MM.1S (cell line): ENCODE measurements at regions not wholly inside any gene's neighbourhood (a gene's known extent, or its start where the extent isn't known, plus 50 kb on each side); places are given as distances from the start of the nearest gene placed in this dataset.

Experiments
- DNase-seq: peaks from one replicate; pipeline ENCODE4 v3.0.0-alpha.2; 2015
- H2AFZ ChIP-seq: fragments of 300-600 bp; sonication (generic); 2 replicates; pipeline ENCODE4 v1.6.0; 2016; ENCODE audit warnings: antibody characterized with exemption, low read length
- H3F3A ChIP-seq: fragments of 300-600 bp; sonication (generic); 2 replicates; pipeline ENCODE4 v1.6.1; 2016; ENCODE audit warnings: mild to moderate bottlenecking, antibody characterized with exemption, low read length, moderate library complexity, mixed read lengths; ENCODE audit not compliant: insufficient read depth
- H3K27ac ChIP-seq: fragments of 300-600 bp; sonication (generic); 2 replicates; pipeline ENCODE4 v1.5.1; 2016; ENCODE audit warnings: mild to moderate bottlenecking, low read length
- H3K27me3 ChIP-seq: fragments of 300-600 bp; sonication (generic); replicated peaks from 2 replicates; pipeline ENCODE4 v1.6.0; 2016; ENCODE audit warnings: low read length; ENCODE audit not compliant: insufficient read depth
- H3K36me3 ChIP-seq: fragments of 300-600 bp; sonication (generic); replicated peaks from 2 replicates; pipeline ENCODE4 v1.6.1; 2016; ENCODE audit warnings: mild to moderate bottlenecking, low read length, mixed read lengths; ENCODE audit not compliant: insufficient read depth
- H3K4me1 ChIP-seq: fragments of 300-600 bp; sonication (generic); 2 replicates; pipeline ENCODE4 v1.6.1; 2016; ENCODE audit warnings: low read length, mixed read lengths
- H3K4me2 ChIP-seq: fragments of 300-600 bp; sonication (generic); 2 replicates; pipeline ENCODE4 v1.6.0; 2016; ENCODE audit warnings: low read depth, low read length
- H3K4me3 ChIP-seq: fragments of 300-600 bp; sonication (generic); 2 replicates; pipeline ENCODE4 v1.5.1; 2016; ENCODE audit warnings: low read length, mixed read lengths
- H3K79me2 ChIP-seq: fragments of 300-600 bp; sonication (generic); 2 replicates; pipeline ENCODE4 v1.6.1; 2016; ENCODE audit warnings: mixed run types, low read length, mixed read lengths
- H3K9ac ChIP-seq: fragments of 300-600 bp; sonication (generic); 2 replicates; pipeline ENCODE4 v1.6.1; 2016; ENCODE audit warnings: low read length, mixed read lengths
- H3K9me2 ChIP-seq: fragments of 300-600 bp; sonication (generic); replicated peaks from 2 replicates; pipeline ENCODE4 v1.6.1; 2016; ENCODE audit warnings: mild to moderate bottlenecking, low read length, mixed read lengths; ENCODE audit not compliant: insufficient read depth
- H3K9me3 ChIP-seq: fragments of 300-600 bp; sonication (generic); replicated peaks from 2 replicates; pipeline ENCODE4 v1.6.1; 2016; ENCODE audit warnings: mild to moderate bottlenecking, low read length, mixed read lengths; ENCODE audit not compliant: insufficient read depth
- H4K20me1 ChIP-seq: fragments of 300-600 bp; sonication (generic); 2 replicates; pipeline ENCODE4 v1.6.1; 2016; ENCODE audit warnings: mild to moderate bottlenecking, low read length, moderate library complexity, mixed read lengths; ENCODE audit not compliant: insufficient read depth
- EZH2 ChIP-seq: fragments of 300-600 bp; sonication (generic); optimal IDR thresholded peaks from 2 replicates; pipeline ENCODE3; 2017; ENCODE audit warnings: low read depth, mild to moderate bottlenecking, antibody characterized with exemption, low read length, mixed read lengths
- EZH2phosphoT487 ChIP-seq: fragments of 300-600 bp; sonication (generic); IDR thresholded peaks from 2 replicates; pipeline ENCODE4 v1.6.1; 2018; ENCODE audit warnings: antibody characterized with exemption, low read length
- TF ChIP-seq, protein P1 (sequence below): fragments of 300-600 bp; sonication (generic); IDR thresholded peaks from 2 replicates; pipeline ENCODE4 v1.5.1; 2016; ENCODE audit warnings: antibody characterized with exemption, low read length, mixed read lengths

DNA sequence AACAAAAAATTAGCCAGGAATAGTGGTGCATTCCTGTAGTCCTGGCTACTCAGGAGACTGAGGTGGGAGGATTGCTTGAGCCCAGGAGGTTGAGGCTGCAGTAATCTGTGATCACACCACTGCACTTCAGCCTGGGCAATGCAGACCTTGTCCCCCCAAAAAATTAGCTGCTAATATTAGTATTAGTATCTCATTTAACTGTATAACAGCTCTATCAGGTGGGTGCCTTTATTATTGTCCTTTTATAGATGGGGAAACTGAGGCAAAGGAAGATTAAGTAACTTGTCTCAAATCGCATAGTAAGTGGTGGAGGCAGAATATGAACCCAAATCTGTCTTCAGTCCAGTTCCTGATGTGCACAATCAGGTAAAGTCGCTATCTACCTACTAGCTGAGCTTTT is 142.3 kb upstream of the CRY1 start:
- no peak for DNase-seq
- Histone ChIP-seq H3K27me3 (no peaks in the 10 kb centered on the region), H3K36me3 (no peaks in the 10 kb centered on the region), H3K4me3 (no peak overlapping the region), H3K27ac (no peak overlapping the region), H3K9me3 (no peaks in the 10 kb centered on the region), H2AFZ (no peak overlapping the region), H3K4me2 (no peak overlapping the region), H3K79me2 (no peaks in the 10 kb centered on the region), H3K9me2 (no peaks in the 10 kb centered on the region), H3F3A (no peaks in the 10 kb centered on the region), H3K9ac (no peak overlapping the region), H3K4me1 (no peaks in the 10 kb centered on the region), H4K20me1 (no peaks in the 10 kb centered on the region)
- TF ChIP-seq, protein P1, sequence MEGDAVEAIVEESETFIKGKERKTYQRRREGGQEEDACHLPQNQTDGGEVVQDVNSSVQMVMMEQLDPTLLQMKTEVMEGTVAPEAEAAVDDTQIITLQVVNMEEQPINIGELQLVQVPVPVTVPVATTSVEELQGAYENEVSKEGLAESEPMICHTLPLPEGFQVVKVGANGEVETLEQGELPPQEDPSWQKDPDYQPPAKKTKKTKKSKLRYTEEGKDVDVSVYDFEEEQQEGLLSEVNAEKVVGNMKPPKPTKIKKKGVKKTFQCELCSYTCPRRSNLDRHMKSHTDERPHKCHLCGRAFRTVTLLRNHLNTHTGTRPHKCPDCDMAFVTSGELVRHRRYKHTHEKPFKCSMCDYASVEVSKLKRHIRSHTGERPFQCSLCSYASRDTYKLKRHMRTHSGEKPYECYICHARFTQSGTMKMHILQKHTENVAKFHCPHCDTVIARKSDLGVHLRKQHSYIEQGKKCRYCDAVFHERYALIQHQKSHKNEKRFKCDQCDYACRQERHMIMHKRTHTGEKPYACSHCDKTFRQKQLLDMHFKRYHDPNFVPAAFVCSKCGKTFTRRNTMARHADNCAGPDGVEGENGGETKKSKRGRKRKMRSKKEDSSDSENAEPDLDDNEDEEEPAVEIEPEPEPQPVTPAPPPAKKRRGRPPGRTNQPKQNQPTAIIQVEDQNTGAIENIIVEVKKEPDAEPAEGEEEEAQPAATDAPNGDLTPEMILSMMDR, result no peak
- no peak for TF ChIP-seq EZH2
- TF ChIP-seq EZH2phosphoT487, result no peak

DNA sequence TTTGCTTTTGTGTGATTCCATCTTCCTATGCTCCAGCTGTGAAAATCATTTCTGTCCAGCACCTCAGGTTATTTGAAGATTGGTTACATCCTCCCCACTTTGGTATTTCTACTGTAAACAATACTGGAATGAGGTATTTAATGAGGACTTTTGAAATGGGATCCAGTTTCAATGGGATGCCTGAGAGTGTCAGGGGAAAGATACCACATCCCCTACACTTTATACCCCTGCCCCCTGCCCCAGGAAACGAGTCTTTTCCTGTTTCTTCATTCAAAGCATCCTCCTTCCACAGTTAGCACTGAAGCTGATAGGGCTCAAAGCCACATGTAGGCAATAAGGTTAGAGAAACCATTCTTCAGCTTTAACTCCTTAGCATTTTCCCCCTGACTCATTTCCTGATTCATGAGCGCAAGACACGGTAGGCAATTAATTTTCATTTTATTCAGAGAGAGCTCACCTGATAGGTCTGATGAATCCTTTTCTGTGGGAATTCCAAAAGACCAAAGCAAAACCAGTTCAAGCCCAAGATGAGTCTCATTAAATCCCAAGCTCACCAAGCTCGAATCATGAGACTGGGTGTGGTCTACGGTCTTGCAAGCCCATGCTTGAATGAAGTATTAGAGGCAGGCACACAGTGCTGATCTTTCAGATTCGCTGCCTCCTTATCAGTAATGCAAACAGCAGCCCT is 143.6 kb upstream of the CRY1 start:
- H3F3A ChIP-seq, result no peaks in the 10 kb centered on the region
- no peak for DNase-seq
- H3K9ac ChIP-seq, result no peak overlapping the region
- TF ChIP-seq EZH2phosphoT487 (no peak), EZH2 (no peak)
- TF ChIP-seq, protein P1, result no peak
- no peak overlapping the region for H3K4me3 ChIP-seq
- H3K27ac ChIP-seq, result no peak overlapping the region
- no peaks in the 10 kb centered on the region for H3K27me3 ChIP-seq
- no peaks in the 10 kb centered on the region for H3K36me3 ChIP-seq
- H3K4me2 ChIP-seq, result no peak overlapping the region
- H4K20me1 ChIP-seq, result no peaks in the 10 kb centered on the region
- no peaks in the 10 kb centered on the region for H3K9me2 ChIP-seq
- H3K9me3 ChIP-seq, result no peaks in the 10 kb centered on the region
- no peak overlapping the region for H2AFZ ChIP-seq
- no peaks in the 10 kb centered on the region for H3K4me1 ChIP-seq
- no peaks in the 10 kb centered on the region for H3K79me2 ChIP-seq

DNA sequence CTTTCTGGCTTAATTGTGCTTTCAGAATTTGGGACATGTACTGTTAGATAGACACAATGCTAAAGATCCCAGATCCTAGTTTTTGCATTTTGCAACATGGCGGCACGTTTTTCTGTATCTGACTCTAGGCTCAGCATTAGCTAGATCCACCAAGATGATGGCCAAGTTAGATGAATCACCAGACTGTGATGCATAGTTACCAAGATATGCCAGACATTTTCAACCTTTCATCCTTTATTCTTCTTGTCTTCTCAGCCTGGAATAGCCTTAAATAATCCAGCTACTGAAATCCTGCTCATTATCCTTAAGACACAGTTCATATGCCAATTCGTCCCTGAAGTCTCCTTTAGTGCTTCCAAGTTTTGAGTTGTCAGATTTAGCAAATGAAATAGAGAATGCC is 144.9 kb upstream of the CRY1 start:
- H3K27me3 ChIP-seq, result no peaks in the 10 kb centered on the region
- no peaks in the 10 kb centered on the region for H3K36me3 ChIP-seq
- H3K79me2 ChIP-seq, result no peaks in the 10 kb centered on the region
- TF ChIP-seq EZH2 (no peak), EZH2phosphoT487 (no peak)
- TF ChIP-seq, protein P1, result no peak
- DNase-seq, result no peak
- H3K9ac ChIP-seq, result no peak overlapping the region
- no peaks in the 10 kb centered on the region for H3K4me1 ChIP-seq
- no peak overlapping the region for H3K27ac ChIP-seq
- H3K4me3 ChIP-seq, result no peak overlapping the region
- no peaks in the 10 kb centered on the region for H3F3A ChIP-seq
- no peaks in the 10 kb centered on the region for H4K20me1 ChIP-seq
- no peak overlapping the region for H3K4me2 ChIP-seq
- H3K9me2 ChIP-seq, result no peaks in the 10 kb centered on the region
- H2AFZ ChIP-seq, result no peak overlapping the region
- H3K9me3 ChIP-seq, result no peaks in the 10 kb centered on the region
